Endothelial cell of umbilical vein (primary cell): ENCODE measurements at regions not wholly inside any gene's neighbourhood (a gene's known extent, or its start where the extent isn't known, plus 50 kb on each side); places are given as distances from the start of the nearest gene placed in this dataset.

Source experiments
- BruUV-seq: library from RNA; stranded (reverse); fragments of 400-500 nt; replicated peaks from 2 replicates; lab custom pipeline; 2021; lab: Mats Ljungman, UMichigan
- CTCF ChIA-PET: fragments of 300-600, 350-600 bp; sonication (Branson Sonifier 250); formaldehyde crosslinking; loops from one replicate; lab custom pipeline; 2021; ENCODE audit warnings: antibody characterized with exemption, inconsistent platforms; lab: Charles Lee
- POLR2A ChIA-PET: fragments of 300-600, 350-600 bp; sonication (Branson Sonifier 250); formaldehyde crosslinking; loops from one replicate; lab custom pipeline; 2021; ENCODE audit warnings: antibody characterized with exemption, inconsistent platforms; lab: Charles Lee
- DNase-seq: peaks from one replicate; pipeline ENCODE4 v3.0.0-alpha.2; 2011; ENCODE audit warnings: low read depth, low spot score
- FAIRE-seq: peaks from 2 replicates; lab custom pipeline; 2011; peaks lifted over from hg19 to GRCh38; lab: Jason Lieb, UNC
- H2AFZ ChIP-seq: 2 replicates; pipeline ENCODE4 v1.6.0; 2012; ENCODE audit warnings: low read depth, low read length, control low read depth, inconsistent platforms
- H3K27ac ChIP-seq: 2 replicates; pipeline ENCODE4 v1.5.1; 2011; ENCODE audit warnings: low read depth, mild to moderate bottlenecking, control low read depth, low read length, moderate library complexity; ENCODE audit not compliant: insufficient read depth
- H3K27me3 ChIP-seq, 2 experiments: 2 replicates each; pipeline versions ENCODE4 v1.6.0 to v1.6.1; 2011; ENCODE audit warnings: low read length in 2 of 2, mixed read lengths in 1 of 2; ENCODE audit not compliant: control insufficient read depth in 2 of 2, insufficient read depth in 2 of 2
- H3K36me3 ChIP-seq, 2 experiments: 2 replicates in 1 of 2; 3 replicates in 1 of 2; pipeline ENCODE4 v1.5.1; 2011; ENCODE audit warnings: low read length in 2 of 2, mild to moderate bottlenecking in 1 of 2, moderate library complexity in 1 of 2; ENCODE audit not compliant: control insufficient read depth in 2 of 2, insufficient read depth in 2 of 2; ENCODE audit errors: extremely low read depth in 1 of 2
- H3K4me1 ChIP-seq: 3 replicates; pipeline ENCODE4 v1.5.1; 2011; ENCODE audit warnings: mild to moderate bottlenecking, low read length; ENCODE audit not compliant: control insufficient read depth, insufficient read depth; ENCODE audit errors: extremely low read depth
- H3K4me2 ChIP-seq: 2 replicates; pipeline ENCODE4 v1.6.1; 2011; ENCODE audit warnings: low read length, control low read depth, mixed read lengths; ENCODE audit not compliant: insufficient read depth
- H3K4me3 ChIP-seq, 3 experiments: fragments of 200-600 bp in 1 of 3; sonication (generic), shearing (Covaris generic) in 1 of 3; replicated peaks in 1 of 3; 2 replicates each; pipeline ENCODE4 v1.5.1; 2011 to 2016; ENCODE audit warnings: control low read depth in 3 of 3, low read length in 3 of 3, mild to moderate bottlenecking in 2 of 3, inconsistent platforms in 1 of 3, low read depth in 1 of 3, moderate library complexity in 1 of 3; ENCODE audit not compliant: insufficient read depth in 1 of 3
- H3K79me2 ChIP-seq: 2 replicates; pipeline ENCODE4 v1.6.0; 2012; ENCODE audit warnings: low read length, inconsistent platforms; ENCODE audit not compliant: control insufficient read depth, insufficient read depth
- H3K9ac ChIP-seq: replicated peaks from 2 replicates; pipeline ENCODE3; 2011; ENCODE audit warnings: low read length, control low read depth; ENCODE audit not compliant: insufficient read depth; ENCODE audit errors: extremely low read depth
- H3K9me1 ChIP-seq: replicated peaks from 3 replicates; pipeline ENCODE4 v1.6.0; 2011; ENCODE audit warnings: mild to moderate bottlenecking, low read length; ENCODE audit not compliant: control insufficient read depth, insufficient read depth; ENCODE audit errors: extremely low read depth
- H3K9me3 ChIP-seq: replicated peaks from 2 replicates; pipeline ENCODE4 v1.5.1; 2012; ENCODE audit warnings: low read length, inconsistent platforms; ENCODE audit not compliant: control insufficient read depth, insufficient read depth
- H4K20me1 ChIP-seq: replicated peaks from 2 replicates; pipeline ENCODE3; 2011; ENCODE audit warnings: mild to moderate bottlenecking, low read length; ENCODE audit not compliant: control insufficient read depth, insufficient read depth; ENCODE audit errors: extremely low read depth
- EZH2 ChIP-seq: IDR thresholded peaks from 2 replicates; pipeline ENCODE4 v1.6.1; 2012; ENCODE audit warnings: borderline replicate concordance, low read depth, mild to moderate bottlenecking, moderate library complexity, low read length, inconsistent platforms; ENCODE audit not compliant: severe bottlenecking
- FOS ChIP-seq: IDR thresholded peaks from 2 replicates; pipeline ENCODE4 v1.6.1; 2011; ENCODE audit warnings: mild to moderate bottlenecking, low read length, moderate library complexity, borderline replicate concordance; ENCODE audit not compliant: insufficient read depth
- GATA2 ChIP-seq: IDR thresholded peaks from 2 replicates; pipeline ENCODE4 v1.7.0; 2011; ENCODE audit warnings: low read depth, mild to moderate bottlenecking, moderate library complexity, mixed read lengths, low read length; ENCODE audit not compliant: insufficient read length, insufficient read depth
- JUN ChIP-seq: IDR thresholded peaks from 2 replicates; pipeline ENCODE4 v1.6.1; 2011; ENCODE audit warnings: borderline replicate concordance, low read depth; ENCODE audit not compliant: insufficient read length, insufficient read depth
- MYC ChIP-seq: IDR thresholded peaks from one replicate; pipeline ENCODE4 v1.6.1; 2011; ENCODE audit warnings: mild to moderate bottlenecking, low read depth, low read length
- POLR2A ChIP-seq: IDR thresholded peaks from 2 replicates; pipeline ENCODE4 v1.6.1; 2012; ENCODE audit warnings: low read depth, mild to moderate bottlenecking, control low read depth, low read length
- POLR2AphosphoS5 ChIP-seq: IDR thresholded peaks from 2 replicates; pipeline ENCODE4 v1.6.1; 2012; ENCODE audit warnings: low read depth, mild to moderate bottlenecking, control low read depth, low read length, moderate library complexity; ENCODE audit not compliant: insufficient read depth
- dilution Hi-C: fragments of 300-500 bp; cut with MboI; formaldehyde crosslinking; loops from one replicate; pipeline ENCODE4 v1.15.0; 2019; ENCODE audit warnings: low sequenced_read_pairs; ENCODE audit not compliant: extremely low pct_ligation_motif_present
- intact Hi-C: fragments of 100-400 bp; cut with micrococcal nuclease; formaldehyde crosslinking; loops from one replicate; pipeline ENCODE4 v1.10.0; 2022
- TF ChIP-seq, protein P1 (sequence below), 2 donors: IDR thresholded peaks; 1 replicate in 1 of 2; 2 replicates in 1 of 2; pipeline ENCODE4 v1.5.1; 2011; ENCODE audit warnings: low read length in 2 of 2, mild to moderate bottlenecking in 2 of 2, moderate library complexity in 2 of 2, control low read depth in 1 of 2, inconsistent platforms in 1 of 2, low read depth in 1 of 2; ENCODE audit not compliant: insufficient read depth in 1 of 2; ENCODE audit errors: extremely low read depth in 1 of 2
- TF ChIP-seq, protein P2 (sequence below): IDR thresholded peaks from 2 replicates; pipeline ENCODE4 v1.6.1; 2011; ENCODE audit not compliant: insufficient read depth, insufficient read length

DNA sequence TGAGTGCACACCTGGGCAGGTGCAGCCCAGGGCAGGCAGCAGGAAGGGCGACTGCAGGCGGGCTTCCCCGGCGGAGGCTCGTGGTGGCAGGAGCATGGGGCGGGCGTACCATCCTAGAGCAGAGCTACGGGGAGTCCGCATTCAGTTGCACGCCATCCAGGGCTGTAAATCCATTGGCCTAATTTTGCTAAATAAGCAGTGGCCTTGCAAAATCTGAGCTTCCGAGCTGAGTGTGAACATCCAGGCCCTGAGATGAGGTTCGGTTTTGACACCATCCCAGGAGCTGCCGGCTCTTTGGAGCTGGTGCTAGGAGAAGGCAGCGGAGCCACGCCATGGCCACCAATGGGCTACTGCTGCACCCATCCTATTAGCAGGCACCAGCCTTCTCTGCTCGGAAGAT is 664.8 kb downstream of the BRD1 start:
- no peak for DNase-seq
- Histone ChIP-seq H3K4me3 (no peak overlapping the region), H3K9me1 (no peaks in the 10 kb centered on the region), H3K9ac (no peak overlapping the region), H3K36me3 (no peaks in the 10 kb centered on the region), H3K27me3 (no peaks in the 10 kb centered on the region), H3K4me1 (no peaks in the 10 kb centered on the region), H3K4me2 (no peak overlapping the region), H3K9me3 (peaks cover 8% of the 10 kb centered on the region), H4K20me1 (no peaks in the 10 kb centered on the region), H2AFZ (no peak overlapping the region), H3K79me2 (no peaks in the 10 kb centered on the region), H3K27ac (no peak overlapping the region)
- TF ChIP-seq POLR2A (no peak), POLR2AphosphoS5 (no peak), FOS (no peak), MYC (no peak), GATA2 (no peak), EZH2 (no peak), JUN (no peak)
- TF ChIP-seq, protein P1, sequence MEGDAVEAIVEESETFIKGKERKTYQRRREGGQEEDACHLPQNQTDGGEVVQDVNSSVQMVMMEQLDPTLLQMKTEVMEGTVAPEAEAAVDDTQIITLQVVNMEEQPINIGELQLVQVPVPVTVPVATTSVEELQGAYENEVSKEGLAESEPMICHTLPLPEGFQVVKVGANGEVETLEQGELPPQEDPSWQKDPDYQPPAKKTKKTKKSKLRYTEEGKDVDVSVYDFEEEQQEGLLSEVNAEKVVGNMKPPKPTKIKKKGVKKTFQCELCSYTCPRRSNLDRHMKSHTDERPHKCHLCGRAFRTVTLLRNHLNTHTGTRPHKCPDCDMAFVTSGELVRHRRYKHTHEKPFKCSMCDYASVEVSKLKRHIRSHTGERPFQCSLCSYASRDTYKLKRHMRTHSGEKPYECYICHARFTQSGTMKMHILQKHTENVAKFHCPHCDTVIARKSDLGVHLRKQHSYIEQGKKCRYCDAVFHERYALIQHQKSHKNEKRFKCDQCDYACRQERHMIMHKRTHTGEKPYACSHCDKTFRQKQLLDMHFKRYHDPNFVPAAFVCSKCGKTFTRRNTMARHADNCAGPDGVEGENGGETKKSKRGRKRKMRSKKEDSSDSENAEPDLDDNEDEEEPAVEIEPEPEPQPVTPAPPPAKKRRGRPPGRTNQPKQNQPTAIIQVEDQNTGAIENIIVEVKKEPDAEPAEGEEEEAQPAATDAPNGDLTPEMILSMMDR (IDR thresholded peaks at IDR 0.05; ENCODE audit: extremely low read depth in 1 of 2, insufficient read depth in 1 of 2, low read depth in 1 of 2, low read length in 2 of 2): no peak
- TF ChIP-seq, protein P2, sequence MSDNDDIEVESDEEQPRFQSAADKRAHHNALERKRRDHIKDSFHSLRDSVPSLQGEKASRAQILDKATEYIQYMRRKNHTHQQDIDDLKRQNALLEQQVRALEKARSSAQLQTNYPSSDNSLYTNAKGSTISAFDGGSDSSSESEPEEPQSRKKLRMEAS: no peak
- dilution Hi-C loops (no loop called here), intact Hi-C loops (no loop called here)
- CTCF ChIA-PET: no interaction called here
- no peak for FAIRE-seq
- BruUV-seq: no TSS peak
- POLR2A ChIA-PET: no interaction called here
